Suprapubic skin (tissue), 4 donors: ENCODE measurements at regions not wholly inside any gene's neighbourhood (a gene's known extent, or its start where the extent isn't known, plus 50 kb on each side); places are given as distances from the start of the nearest gene placed in this dataset.

ENCODE experiments used
- DNase-seq, 2 donors: peaks; one replicate each; pipeline ENCODE4 v3.0.0-alpha.2; 2019; ENCODE audit warnings: low spot score in 2 of 2
- H3K27ac ChIP-seq: fragments of 200-600 bp; sonication (generic); one replicate; pipeline ENCODE4 v1.5.1; 2019
- H3K27me3 ChIP-seq: fragments of 200-600 bp; sonication (generic); one replicate; pipeline ENCODE4 v1.5.1; 2019
- H3K36me3 ChIP-seq: fragments of 200-600 bp; sonication (generic); one replicate; pipeline ENCODE4 v1.5.1; 2019
- H3K4me1 ChIP-seq: fragments of 200-600 bp; sonication (generic); one replicate; pipeline ENCODE4 v1.5.1; 2019
- H3K4me3 ChIP-seq: fragments of 200-600 bp; sonication (generic); one replicate; pipeline ENCODE4 v1.5.1; 2019; ENCODE audit warnings: mild to moderate bottlenecking
- H3K9me3 ChIP-seq: fragments of 200-600 bp; sonication (generic); one replicate; pipeline ENCODE4 v1.5.1; 2019
- CTCF ChIP-seq, 2 donors: fragments of 200-600 bp in 1 of 2; fragments of 450-650 bp in 1 of 2; sonication (generic) in 1 of 2; IDR thresholded peaks; one replicate each; pipeline ENCODE4 v1.5.1; 2016 to 2019; ENCODE audit warnings: antibody characterized with exemption in 2 of 2, mild to moderate bottlenecking in 1 of 2, moderate library complexity in 1 of 2
- EP300 ChIP-seq: sonication (generic); formaldehyde crosslinking; IDR thresholded peaks from one replicate; pipeline ENCODE4 v1.6.1; 2017; ENCODE audit warnings: antibody characterized with exemption
- POLR2A ChIP-seq, 2 donors: fragments of 450-650 bp; IDR thresholded peaks; one replicate each; pipeline ENCODE4 v1.6.1; 2017; ENCODE audit warnings: antibody characterized with exemption in 2 of 2, mild to moderate bottlenecking in 2 of 2, moderate library complexity in 2 of 2
- POLR2AphosphoS5 ChIP-seq, 3 donors: sonication (generic); formaldehyde crosslinking; IDR thresholded peaks; one replicate each; pipeline ENCODE4 v1.6.1; 2017; ENCODE audit warnings: antibody characterized with exemption in 3 of 3
- WGBS: methylation state at CpG from one replicate; pipeline ENCODE4 v1.1.5; 2018; 5-methylcytosine and 5-hydroxymethylcytosine counted together

GRCh38 chrX:137387646-137388045 is 178.3 kb upstream of the ZIC3 start:
- Histone ChIP-seq H3K27me3 (no peaks in the 10 kb centered on the region), H3K27ac (no peak overlapping the region), H3K9me3 (no peaks in the 10 kb centered on the region), H3K4me3 (no peak overlapping the region), H3K4me1 (no peaks in the 10 kb centered on the region), H3K36me3 (no peaks in the 10 kb centered on the region)
- no peak for DNase-seq
- no peak for TF ChIP-seq POLR2A (IDR thresholded peaks at IDR 0.05)
- 86% methylated on average over 2 of the region's 2 CpGs for WGBS

- Histone ChIP-seq H3K27ac (no peak overlapping the region), H3K36me3 (no peaks in the 10 kb centered on the region), H3K9me3 (no peaks in the 10 kb centered on the region), H3K4me3 (no peak overlapping the region), H3K4me1 (no peaks in the 10 kb centered on the region), H3K27me3 (no peaks in the 10 kb centered on the region)
- DNase-seq, result no peak
- TF ChIP-seq CTCF (IDR thresholded peaks at IDR 0.05) (no peak), EP300 (no peak), POLR2A (IDR thresholded peaks at IDR 0.05) (no peak), POLR2AphosphoS5 (IDR thresholded peaks at IDR 0.05) (no peak)
- 75% methylated on average over 3 of the region's 3 CpGs for WGBS
Observed at GRCh38 chrX:137366018-137366633, 199.8 kb upstream of the ZIC3 start.

GRCh38 chrX:137363559-137363958 is 202.4 kb upstream of the ZIC3 start:
- H3K36me3 ChIP-seq, result no peaks in the 10 kb centered on the region
- no peak overlapping the region for H3K4me3 ChIP-seq
- no peak overlapping the region for H3K27ac ChIP-seq
- no peaks in the 10 kb centered on the region for H3K9me3 ChIP-seq
- WGBS, result 57% methylated on average over 1 of the region's 1 CpG
- H3K4me1 ChIP-seq, result no peaks in the 10 kb centered on the region
- no peaks in the 10 kb centered on the region for H3K27me3 ChIP-seq
- no peak for DNase-seq
- TF ChIP-seq POLR2AphosphoS5 (IDR thresholded peaks at IDR 0.05) (no peak), CTCF (IDR thresholded peaks at IDR 0.05) (no peak)

- no peaks in the 10 kb centered on the region for H3K36me3 ChIP-seq
- H3K4me1 ChIP-seq, result no peaks in the 10 kb centered on the region
- WGBS, result 78% methylated on average over 5 of the region's 5 CpGs
- H3K4me3 ChIP-seq, result no peak overlapping the region
- DNase-seq, result no peak
- no peaks in the 10 kb centered on the region for H3K27me3 ChIP-seq
- TF ChIP-seq EP300, result no peak
- TF ChIP-seq POLR2A (IDR thresholded peaks at IDR 0.05), result no peak
- no peak overlapping the region for H3K27ac ChIP-seq
- no peaks in the 10 kb centered on the region for H3K9me3 ChIP-seq
Observed at GRCh38 chrX:137362583-137362982, 203.3 kb upstream of the ZIC3 start.

GRCh38 chrX:137354851-137355250 is 211.1 kb upstream of the ZIC3 start:
- Histone ChIP-seq H3K4me3 (no peak overlapping the region), H3K4me1 (no peaks in the 10 kb centered on the region), H3K36me3 (no peaks in the 10 kb centered on the region), H3K27ac (no peak overlapping the region), H3K9me3 (no peaks in the 10 kb centered on the region), H3K27me3 (no peaks in the 10 kb centered on the region)
- 75% methylated on average over 1 of the region's 1 CpG for WGBS
- DNase-seq, result no peak
- TF ChIP-seq POLR2A (IDR thresholded peaks at IDR 0.05) (no peak), EP300 (no peak), POLR2AphosphoS5 (IDR thresholded peaks at IDR 0.05) (no peak), CTCF (IDR thresholded peaks at IDR 0.05) (no peak)

- no peak for DNase-seq
- Histone ChIP-seq H3K27me3 (no peaks in the 10 kb centered on the region), H3K9me3 (no peaks in the 10 kb centered on the region), H3K36me3 (no peaks in the 10 kb centered on the region), H3K4me1 (no peaks in the 10 kb centered on the region), H3K4me3 (no peak overlapping the region), H3K27ac (no peak overlapping the region)
- TF ChIP-seq POLR2AphosphoS5 (IDR thresholded peaks at IDR 0.05) (no peak), CTCF (IDR thresholded peaks at IDR 0.05) (no peak), EP300 (no peak), POLR2A (IDR thresholded peaks at IDR 0.05) (no peak)
- WGBS, result 55% methylated on average over 1 of the region's 1 CpG
Observed at GRCh38 chrX:137353404-137353803, 212.5 kb upstream of the ZIC3 start.
